NOMO-1 treated with DMSO at 0.1 percent for 48 hours (cell line): ENCODE measurements at regions not wholly inside any gene's neighbourhood (a gene's known extent, or its start where the extent isn't known, plus 50 kb on each side); places are given as distances from the start of the nearest gene placed in this dataset.

Source experiments
- DNase-seq: peaks from one replicate; lab custom pipeline; 2025; ENCODE audit not compliant: unreplicated experiment; lab: John Stamatoyannopoulos, UW

- DNase-seq: no peak
Measured at GRCh38 chr1:215458104-215458503, 109.0 kb upstream of the KCTD3 start.

GRCh38 chr1:215458562-215458961, 108.5 kb upstream of the KCTD3 start:
- DNase-seq: no peak

DNA sequence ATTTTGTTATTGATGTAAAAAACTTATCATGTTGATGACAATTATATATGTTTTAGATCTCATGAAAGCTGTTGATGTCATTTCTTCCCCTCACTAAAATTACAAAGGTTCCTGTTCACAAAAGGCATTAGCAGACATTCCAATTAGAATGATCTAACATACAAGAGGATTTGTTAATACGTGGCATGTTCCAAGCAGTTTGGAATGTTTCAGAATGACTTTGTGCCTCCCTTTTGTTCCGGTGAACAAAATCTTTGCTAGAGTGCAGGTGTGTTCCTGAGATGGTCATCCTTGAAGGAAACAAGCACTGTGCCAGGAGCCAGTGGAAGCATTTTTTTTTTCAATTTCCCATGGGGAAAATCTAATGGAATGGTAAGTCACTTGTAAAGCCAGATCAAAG, 108.0 kb upstream of the KCTD3 start:
- DNase-seq: no peak

- DNase-seq: no peak
Measured at GRCh38 chr1:215466361-215466760, 100.7 kb upstream of the KCTD3 start.

DNA sequence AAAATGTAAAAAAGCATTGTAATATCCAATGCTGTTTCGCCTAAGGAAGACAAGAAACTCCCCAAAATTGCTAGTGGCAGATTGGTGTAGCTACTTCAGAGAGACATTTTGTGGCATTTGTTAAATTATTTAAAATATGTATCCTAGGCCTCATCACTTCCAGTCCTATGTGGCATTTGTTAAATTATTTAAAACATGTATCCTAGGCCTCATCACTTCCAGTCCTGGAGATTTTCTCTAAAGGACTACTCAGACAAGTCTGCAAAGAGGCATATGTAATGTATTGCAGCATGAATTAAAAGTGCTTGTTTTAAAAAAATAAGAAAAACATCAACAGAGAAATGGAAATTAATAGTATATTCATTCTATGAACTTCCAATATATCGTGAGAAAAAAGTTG, 95.6 kb upstream of the KCTD3 start:
- no peak for DNase-seq

DNA sequence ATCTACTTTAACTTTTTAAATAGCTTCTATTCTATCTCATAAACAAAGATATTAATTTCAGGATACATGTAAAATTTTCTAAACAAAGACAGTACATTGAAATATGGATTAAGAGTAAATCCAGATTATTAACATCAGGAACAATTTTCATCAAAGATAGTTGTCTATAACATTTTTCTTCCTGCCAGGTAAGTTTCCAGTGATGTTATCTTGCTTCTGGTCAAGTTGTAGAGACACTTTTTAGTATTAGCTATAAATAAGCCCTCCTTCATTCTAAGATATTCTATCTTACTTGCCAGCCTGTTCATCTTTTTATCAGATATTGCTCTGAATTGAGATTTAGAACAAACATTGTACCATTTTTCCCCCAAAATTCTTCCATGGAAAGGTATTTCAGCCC, 94.4 kb upstream of the KCTD3 start:
- no peak for DNase-seq

- DNase-seq: no peak
Measured at GRCh38 chr1:215473943-215474342, 93.2 kb upstream of the KCTD3 start.

DNA sequence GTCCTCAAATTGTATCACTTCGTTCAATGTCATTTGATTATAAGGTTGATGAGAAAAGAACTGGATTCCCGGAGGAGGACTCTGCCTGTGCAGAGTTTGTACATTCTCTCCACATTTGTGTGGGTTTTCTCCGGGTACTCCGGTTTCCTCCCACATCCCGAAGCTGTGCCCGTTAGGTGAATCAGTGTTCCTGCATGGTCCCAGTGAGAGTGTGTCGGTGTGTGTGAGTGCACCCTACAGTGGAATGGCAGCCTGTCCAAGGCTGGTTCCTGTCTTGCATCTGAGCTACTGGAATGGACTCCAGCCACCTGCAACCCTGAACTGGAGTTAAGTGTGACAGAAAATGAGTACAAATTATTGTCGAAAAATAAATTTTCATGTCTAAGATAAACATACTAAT, 92.2 kb upstream of the KCTD3 start:
- no peak for DNase-seq

- DNase-seq: no peak
Measured at GRCh38 chr1:215475796-215476481, 91.2 kb upstream of the KCTD3 start.

DNA sequence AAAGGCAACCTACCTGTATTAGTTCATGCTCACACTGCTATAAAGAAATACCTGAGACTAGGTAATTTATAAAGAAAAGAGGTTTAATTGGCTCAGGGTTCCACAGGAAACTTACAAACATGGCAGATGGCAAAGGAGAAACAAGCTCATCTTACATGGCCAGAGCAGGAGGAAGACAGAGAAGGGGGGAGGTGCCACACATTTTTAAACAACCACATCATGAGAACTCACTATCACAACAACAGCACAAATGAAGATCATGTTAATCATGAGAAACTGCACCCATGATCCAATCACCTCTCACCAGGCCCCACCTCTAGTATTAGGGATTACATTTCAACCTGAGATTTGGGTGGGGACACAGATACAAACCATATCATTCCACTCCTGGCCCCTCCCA, 90.6 kb upstream of the KCTD3 start:
- DNase-seq: no peak

- DNase-seq: no peak
Measured at GRCh38 chr1:215477632-215478031, 89.5 kb upstream of the KCTD3 start.

DNA sequence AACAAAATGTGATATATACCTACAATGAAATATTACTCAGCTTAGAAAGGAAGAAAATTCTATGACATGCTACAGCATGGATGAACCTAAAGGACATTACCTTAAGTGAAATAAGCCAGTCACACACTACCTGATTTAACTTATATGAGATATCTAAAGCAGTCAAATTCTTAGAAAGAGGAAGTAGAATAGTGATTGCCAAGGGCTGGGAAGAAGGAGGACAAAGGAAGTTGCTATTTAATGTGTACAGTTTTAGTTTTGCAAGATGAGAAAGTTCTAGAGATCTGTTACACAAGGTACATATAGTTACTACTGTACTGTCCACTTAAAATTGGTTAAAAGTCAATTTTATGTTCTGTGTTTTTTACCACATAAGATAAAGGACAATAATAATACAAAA, 87.5 kb upstream of the KCTD3 start:
- peak; percentile 70 for DNase-seq

- no peak for DNase-seq
Measured at GRCh38 chr1:215482079-215482478, 85.0 kb upstream of the KCTD3 start.

- DNase-seq: no peak
Measured at GRCh38 chr1:215484171-215484939, 82.7 kb upstream of the KCTD3 start.

GRCh38 chr1:215487466-215487865, 79.6 kb upstream of the KCTD3 start:
- no peak for DNase-seq

DNA sequence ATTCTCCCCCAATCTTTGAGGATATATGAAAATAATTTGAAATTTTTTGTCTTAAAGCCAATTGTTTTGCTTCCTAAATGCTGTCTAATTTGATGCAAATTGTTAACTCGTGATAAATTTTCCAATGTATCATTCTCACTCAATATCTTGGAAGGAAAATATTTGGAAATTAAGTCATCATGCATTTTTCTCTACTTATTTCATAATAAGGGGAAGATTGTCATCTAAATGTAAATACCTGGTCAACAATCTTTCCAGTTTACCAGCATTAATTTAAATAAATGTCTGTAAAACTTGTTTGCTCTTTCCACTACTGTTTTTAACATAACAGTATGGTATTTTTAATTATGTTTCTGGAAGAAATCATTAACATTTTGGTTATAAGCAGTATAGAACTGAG, 78.3 kb upstream of the KCTD3 start:
- no peak for DNase-seq

DNA sequence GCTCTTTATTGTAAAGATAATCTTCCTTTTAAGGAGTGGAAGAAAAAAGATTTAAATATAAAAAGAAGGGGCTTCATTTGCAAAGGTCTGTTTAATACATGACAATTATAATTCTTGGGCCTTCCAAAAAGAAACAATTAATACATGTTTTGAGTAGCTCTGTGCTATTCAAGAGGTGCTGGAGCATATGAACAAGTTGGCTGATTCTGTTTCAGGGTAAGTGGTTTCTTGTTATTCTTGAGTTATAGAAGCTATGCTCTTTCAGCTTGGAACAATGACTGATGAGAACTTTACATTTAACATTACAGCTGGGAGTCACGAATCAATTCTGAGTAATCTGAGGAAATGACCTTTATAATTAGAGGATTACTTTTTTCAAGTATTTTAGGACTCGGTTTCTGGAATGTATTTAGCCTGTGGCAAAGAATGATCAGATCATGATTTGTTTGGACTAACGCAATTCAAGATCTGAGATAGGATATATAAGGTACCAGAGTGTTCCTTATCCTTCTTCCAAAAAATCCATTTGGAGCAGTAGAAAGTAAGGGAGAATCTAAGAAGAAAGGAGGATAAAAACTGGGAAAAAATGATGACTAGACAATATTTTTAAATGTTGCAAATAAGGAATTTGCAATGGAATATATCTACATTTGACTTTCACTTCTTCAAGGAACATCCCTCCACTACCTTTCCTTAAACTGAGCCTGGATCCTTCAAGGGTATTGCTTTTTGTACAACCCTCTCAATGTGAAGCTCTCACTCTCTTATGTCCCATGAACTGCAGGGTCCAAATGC, 77.1 kb upstream of the KCTD3 start:
- no peak for DNase-seq

DNA sequence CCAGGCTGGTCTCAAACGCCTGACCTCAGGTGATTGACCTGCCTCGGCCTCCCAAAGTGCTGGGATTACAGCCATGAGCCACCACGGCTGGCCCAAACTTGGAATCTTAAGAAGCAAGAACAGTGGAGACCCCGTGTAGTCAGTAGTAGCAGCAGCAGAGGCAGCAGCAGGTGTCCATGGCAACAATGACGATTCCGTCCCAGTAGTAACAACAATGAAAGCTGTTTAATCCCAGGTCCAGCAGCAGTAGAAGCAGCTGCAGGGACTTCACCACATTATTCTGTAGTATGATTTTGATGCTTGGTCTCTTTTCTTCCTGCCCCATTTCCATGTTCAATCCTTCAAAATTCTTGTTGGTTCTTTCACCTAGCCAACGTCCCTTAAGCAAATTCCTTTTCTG, 69.6 kb upstream of the KCTD3 start:
- no peak for DNase-seq

DNA sequence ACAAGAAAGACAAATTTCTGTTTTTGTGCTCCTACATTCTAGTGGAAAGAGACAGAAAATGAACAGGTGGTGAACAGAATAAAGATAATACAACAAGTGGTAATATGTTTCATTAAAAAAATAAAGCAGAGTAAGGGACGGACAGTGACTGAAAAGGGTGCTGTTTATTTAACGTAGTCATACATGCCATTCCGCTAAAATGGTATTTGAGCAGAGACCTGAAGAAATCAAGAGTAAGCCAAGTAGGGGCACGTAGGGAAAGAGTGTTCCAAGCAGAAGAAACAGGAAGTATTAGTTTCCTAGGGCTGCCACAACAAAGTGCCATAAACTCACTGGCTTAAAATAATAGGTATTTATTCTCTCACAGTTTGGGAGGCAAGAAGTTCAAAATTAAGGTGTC, 65.6 kb upstream of the KCTD3 start:
- DNase-seq: no peak

- DNase-seq: no peak
Measured at GRCh38 chr1:215502081-215502480, 65.0 kb upstream of the KCTD3 start.

DNA sequence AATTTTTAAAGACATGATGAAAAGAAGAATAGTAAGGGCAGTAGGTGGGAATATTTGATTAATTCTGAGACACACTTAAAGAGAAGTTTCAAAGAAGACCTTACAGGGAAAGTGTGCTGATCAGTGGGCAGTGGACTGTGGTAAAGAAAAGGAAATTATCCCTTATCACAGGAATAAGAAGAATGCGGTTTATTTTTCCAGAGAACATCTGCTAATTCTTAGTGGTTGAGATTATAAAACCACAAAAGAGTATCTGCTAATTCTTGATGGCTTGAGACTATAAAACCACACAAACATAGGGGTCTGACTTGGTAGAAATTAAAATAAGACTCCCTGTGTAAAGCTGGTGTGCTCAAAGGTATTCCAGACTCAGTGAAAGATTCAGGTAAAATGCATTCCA, 60.0 kb upstream of the KCTD3 start:
- no peak for DNase-seq

- no peak for DNase-seq
Measured at GRCh38 chr1:215508311-215508710, 58.8 kb upstream of the KCTD3 start.
